GM12878 (cell line): ENCODE measurements at regions not wholly inside any gene's neighbourhood (a gene's known extent, or its start where the extent isn't known, plus 50 kb on each side); places are given as distances from the start of the nearest gene placed in this dataset.

Experiments used
- ATAC-seq: fragments of 200-7000 bp; cut with Tn5 transposase; 3 replicates; pipeline ENCODE4 v1.9.1; 2020; ENCODE audit warnings: mild to moderate bottlenecking, moderate library complexity
- BruUV-seq: library from RNA; stranded (reverse); fragments of 400-500 nt; replicated peaks from 2 replicates; lab custom pipeline; 2021; lab: Mats Ljungman, UMichigan
- CTCF ChIA-PET: fragments of 300-600 bp; sonication (Branson Sonifier 250); formaldehyde crosslinking; extraction: SDS; loops from one replicate; lab custom pipeline; 2021; ENCODE audit warnings: inconsistent platforms; lab: Yijun Ruan, JAX
- POLR2A ChIA-PET: fragments of 350-600 bp; formaldehyde crosslinking; extraction: SDS; loops from one replicate; lab custom pipeline; 2021; ENCODE audit warnings: inconsistent platforms; lab: Charles Lee
- RAD21 ChIA-PET: fragments of 300-600 bp; sonication (Branson Sonifier 250); formaldehyde crosslinking; loops from one replicate; lab custom pipeline; 2023; ENCODE audit warnings: antibody characterized with exemption; ENCODE audit not compliant: unreplicated experiment; lab: Charles Lee
- SMC1A ChIA-PET: fragments of 300-600 bp; sonication (Branson Sonifier 250); formaldehyde crosslinking; loops from one replicate; lab custom pipeline; 2023; ENCODE audit not compliant: unreplicated experiment, uncharacterized antibody; lab: Charles Lee
- DNase-seq: peaks from one replicate; pipeline ENCODE4 v3.0.0-alpha.2; 2011; ENCODE audit warnings: low read depth, low spot score
- FAIRE-seq: peaks from 3 replicates; lab custom pipeline; 2011; peaks lifted over from hg19 to GRCh38; lab: Jason Lieb, UNC
- H2AFZ ChIP-seq: 2 replicates; pipeline ENCODE4 v1.6.0; 2011; ENCODE audit warnings: low read depth, low read length, control low read depth; ENCODE audit not compliant: control insufficient read depth
- H3K27ac ChIP-seq: 2 replicates; pipeline ENCODE4 v1.5.1; 2011; ENCODE audit warnings: control low read depth; ENCODE audit not compliant: control insufficient read depth, insufficient read depth
- H3K27me3 ChIP-seq, 2 experiments: replicated peaks in 1 of 2; 2 replicates each; pipeline versions ENCODE4 v1.6.0 to v1.6.1; 2011; ENCODE audit warnings: low read length in 1 of 2; ENCODE audit not compliant: control insufficient read depth in 2 of 2, insufficient read depth in 2 of 2
- H3K36me3 ChIP-seq, 2 experiments: 2 replicates each; pipeline ENCODE4 v1.5.1; 2011; ENCODE audit warnings: low read length in 1 of 2; ENCODE audit not compliant: control insufficient read depth in 2 of 2, insufficient read depth in 2 of 2
- H3K4me1 ChIP-seq: 2 replicates; pipeline ENCODE4 v1.6.1; 2011; ENCODE audit warnings: mild to moderate bottlenecking, low read length, moderate library complexity, mixed read lengths; ENCODE audit not compliant: control insufficient read depth, insufficient read depth
- H3K4me2 ChIP-seq: 2 replicates; pipeline ENCODE4 v1.6.0; 2011; ENCODE audit warnings: control low read depth; ENCODE audit not compliant: control insufficient read depth, insufficient read depth
- H3K4me3 ChIP-seq: fragments of 200-600 bp; sonication (generic); 2 replicates; pipeline ENCODE4 v1.5.1; 2016
- H3K79me2 ChIP-seq: 2 replicates; pipeline ENCODE4 v1.6.0; 2011; ENCODE audit warnings: low read length; ENCODE audit not compliant: control insufficient read depth, insufficient read depth
- H3K9ac ChIP-seq: 2 replicates; pipeline ENCODE4 v1.8.0; 2011; ENCODE audit warnings: low read length, control low read depth, mixed read lengths; ENCODE audit not compliant: control insufficient read depth, insufficient read depth
- H3K9me3 ChIP-seq: replicated peaks from 3 replicates; pipeline ENCODE4 v1.5.1; 2011; ENCODE audit warnings: mild to moderate bottlenecking, low read length; ENCODE audit not compliant: control insufficient read depth, insufficient read depth
- H4K20me1 ChIP-seq: 2 replicates; pipeline ENCODE4 v1.6.0; 2011; ENCODE audit not compliant: control insufficient read depth, insufficient read depth
- BCL11A ChIP-seq: IDR thresholded peaks from 2 replicates; pipeline ENCODE4 v1.6.1; 2011; ENCODE audit warnings: low read depth, low read length
- CEBPB ChIP-seq, 2 experiments: fragments of 150-350 bp in 1 of 2; IDR thresholded peaks; 2 replicates each; pipeline ENCODE4 v1.6.1; 2012 to 2014; ENCODE audit warnings: low read depth in 2 of 2, low read length in 2 of 2, borderline replicate concordance in 1 of 2, inconsistent platforms in 1 of 2
- CHD2 ChIP-seq: IDR thresholded peaks from 2 replicates; pipeline ENCODE4 v1.6.1; 2011; ENCODE audit warnings: low read depth, low read length, improper control_type of control experiment, borderline replicate concordance
- DPF2 ChIP-seq: fragments of 450-650 bp; IDR thresholded peaks from 2 replicates; pipeline ENCODE4 v1.6.1; 2017; ENCODE audit warnings: mild to moderate bottlenecking
- EGR1 ChIP-seq, 2 experiments: IDR thresholded peaks; 1 replicate in 1 of 2; 2 replicates in 1 of 2; pipeline ENCODE4 v1.6.1; 2011 to 2012; ENCODE audit warnings: low read depth in 2 of 2, low read length in 2 of 2, borderline replicate concordance in 1 of 2, mild to moderate bottlenecking in 1 of 2, moderate library complexity in 1 of 2
- GABPA ChIP-seq: IDR thresholded peaks from 2 replicates; pipeline ENCODE4 v1.6.1; 2014; ENCODE audit warnings: antibody characterized with exemption, low read depth, mild to moderate bottlenecking, inconsistent platforms
- HDGF ChIP-seq: fragments of 450-650 bp; IDR thresholded peaks from 2 replicates; pipeline ENCODE4 v1.6.1; 2016; ENCODE audit warnings: antibody characterized with exemption
- IRF3 ChIP-seq: fragments of 450-650 bp; IDR thresholded peaks from 2 replicates; pipeline ENCODE4 v1.6.1; 2014; ENCODE audit warnings: mild to moderate bottlenecking
- MTA3 ChIP-seq: IDR thresholded peaks from 2 replicates; pipeline ENCODE4 v1.6.1; 2012; ENCODE audit warnings: low read length, inconsistent platforms, borderline replicate concordance
- PRDM15 ChIP-seq: fragments of 450-650 bp; formaldehyde crosslinking; IDR thresholded peaks from 2 replicates; pipeline ENCODE4 v1.4.0; 2020; ENCODE audit warnings: mild to moderate bottlenecking, moderate library complexity
- SMAD5 ChIP-seq: IDR thresholded peaks from 2 replicates; pipeline ENCODE4 v1.6.1; 2016; ENCODE audit warnings: antibody characterized with exemption, low read depth
- SUPT20H ChIP-seq: IDR thresholded peaks from 2 replicates; pipeline ENCODE4 v1.6.1; 2011; ENCODE audit warnings: low read depth, mild to moderate bottlenecking, low read length, moderate library complexity, borderline replicate concordance; ENCODE audit not compliant: control insufficient read depth
- ZBED1 ChIP-seq: IDR thresholded peaks from 2 replicates; pipeline ENCODE4 v1.6.1; 2016; ENCODE audit warnings: borderline replicate concordance
- ZNF384 ChIP-seq: IDR thresholded peaks from 2 replicates; pipeline ENCODE4 v1.6.1; 2012; ENCODE audit warnings: low read depth, mild to moderate bottlenecking, low read length, improper control_type of control experiment, borderline replicate concordance
- ZZZ3 ChIP-seq: IDR thresholded peaks from 2 replicates; pipeline ENCODE4 v1.6.1; 2011; ENCODE audit warnings: low read depth; ENCODE audit not compliant: control insufficient read depth, insufficient read length
- in situ Hi-C: fragments of 300-500 bp; cut with MboI; formaldehyde crosslinking; loops from 9 replicates; pipeline ENCODE4 v1.14.3; 2018; ENCODE audit warnings: mixed read lengths
- intact Hi-C: fragments of 100-400 bp; cut with micrococcal nuclease; formaldehyde crosslinking; loops from one replicate; pipeline ENCODE4 v1.14.2; 2022; ENCODE audit not compliant: unreplicated experiment
- TF ChIP-seq, protein P1 (sequence below): fragments of 150-350 bp; IDR thresholded peaks from 2 replicates; pipeline ENCODE4 v1.6.1; 2014; ENCODE audit warnings: mild to moderate bottlenecking, low read depth, low read length
- TF ChIP-seq, protein P2 (sequence below): fragments of 450-650 bp; IDR thresholded peaks from 2 replicates; pipeline ENCODE4 v1.6.1; 2017; ENCODE audit warnings: mild to moderate bottlenecking, low read depth, inconsistent platforms; ENCODE audit not compliant: poor library complexity, severe bottlenecking

- H2AFZ ChIP-seq, result no peak overlapping the region
- CTCF ChIA-PET, result no interaction called here
- no peaks in the 10 kb centered on the region for H3K9me3 ChIP-seq
- POLR2A ChIA-PET, result no interaction called here
- in situ Hi-C loops (no loop called here), intact Hi-C loops (loop anchor here (1.0 kb wide), 1 partner anchor 36 kb away; no protein-coding TSS in a partner anchor)
- BruUV-seq, result no TSS peak
- H3K4me3 ChIP-seq, result no peak overlapping the region
- H3K4me1 ChIP-seq, result no peaks in the 10 kb centered on the region
- SMC1A ChIA-PET, result no interaction called here
- H3K79me2 ChIP-seq, result no peaks in the 10 kb centered on the region
- RAD21 ChIA-PET, result no interaction called here
- no peak overlapping the region for H3K27ac ChIP-seq
- H3K9ac ChIP-seq, result no peak overlapping the region
- DNase-seq (no peak), ATAC-seq (no peak), FAIRE-seq (no peak)
- H4K20me1 ChIP-seq, result no peaks in the 10 kb centered on the region
- H3K27me3 ChIP-seq, result no peaks in the 10 kb centered on the region
- no peak overlapping the region for H3K4me2 ChIP-seq
- no peaks in the 10 kb centered on the region for H3K36me3 ChIP-seq
- TF ChIP-seq PRDM15 (CRISPR knock-in tag) (no peak), EGR1 (IDR thresholded peaks at IDR 0.05; ENCODE audit: borderline replicate concordance in 1 of 2, low read depth in 2 of 2, low read length in 2 of 2) (no peak), ZBED1 (no peak), SUPT20H (no peak), BCL11A (no peak), DPF2 (no peak), MTA3 (no peak), ZZZ3 (no peak), IRF3 (no peak), ZNF384 (no peak), SMAD5 (no peak), HDGF (no peak), CHD2 (no peak), CEBPB (IDR thresholded peaks at IDR 0.05; ENCODE audit: borderline replicate concordance in 1 of 2, low read depth in 2 of 2, low read length in 2 of 2) (no peak), GABPA (no peak)
- TF ChIP-seq, protein P1, sequence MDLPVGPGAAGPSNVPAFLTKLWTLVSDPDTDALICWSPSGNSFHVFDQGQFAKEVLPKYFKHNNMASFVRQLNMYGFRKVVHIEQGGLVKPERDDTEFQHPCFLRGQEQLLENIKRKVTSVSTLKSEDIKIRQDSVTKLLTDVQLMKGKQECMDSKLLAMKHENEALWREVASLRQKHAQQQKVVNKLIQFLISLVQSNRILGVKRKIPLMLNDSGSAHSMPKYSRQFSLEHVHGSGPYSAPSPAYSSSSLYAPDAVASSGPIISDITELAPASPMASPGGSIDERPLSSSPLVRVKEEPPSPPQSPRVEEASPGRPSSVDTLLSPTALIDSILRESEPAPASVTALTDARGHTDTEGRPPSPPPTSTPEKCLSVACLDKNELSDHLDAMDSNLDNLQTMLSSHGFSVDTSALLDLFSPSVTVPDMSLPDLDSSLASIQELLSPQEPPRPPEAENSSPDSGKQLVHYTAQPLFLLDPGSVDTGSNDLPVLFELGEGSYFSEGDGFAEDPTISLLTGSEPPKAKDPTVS, result no peak
- TF ChIP-seq, protein P2, sequence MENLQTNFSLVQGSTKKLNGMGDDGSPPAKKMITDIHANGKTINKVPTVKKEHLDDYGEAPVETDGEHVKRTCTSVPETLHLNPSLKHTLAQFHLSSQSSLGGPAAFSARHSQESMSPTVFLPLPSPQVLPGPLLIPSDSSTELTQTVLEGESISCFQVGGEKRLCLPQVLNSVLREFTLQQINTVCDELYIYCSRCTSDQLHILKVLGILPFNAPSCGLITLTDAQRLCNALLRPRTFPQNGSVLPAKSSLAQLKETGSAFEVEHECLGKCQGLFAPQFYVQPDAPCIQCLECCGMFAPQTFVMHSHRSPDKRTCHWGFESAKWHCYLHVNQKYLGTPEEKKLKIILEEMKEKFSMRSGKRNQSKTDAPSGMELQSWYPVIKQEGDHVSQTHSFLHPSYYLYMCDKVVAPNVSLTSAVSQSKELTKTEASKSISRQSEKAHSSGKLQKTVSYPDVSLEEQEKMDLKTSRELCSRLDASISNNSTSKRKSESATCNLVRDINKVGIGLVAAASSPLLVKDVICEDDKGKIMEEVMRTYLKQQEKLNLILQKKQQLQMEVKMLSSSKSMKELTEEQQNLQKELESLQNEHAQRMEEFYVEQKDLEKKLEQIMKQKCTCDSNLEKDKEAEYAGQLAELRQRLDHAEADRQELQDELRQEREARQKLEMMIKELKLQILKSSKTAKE, result no peak
Observed at GRCh38 chr5:53360811-53361210, 119.6 kb upstream of the FST start.
